ENCODE measurements at regions not wholly inside any gene's neighbourhood (a gene's known extent, or its start where the extent isn't known, plus 50 kb on each side); places are given as distances from the start of the nearest gene placed in this dataset.

DNA sequence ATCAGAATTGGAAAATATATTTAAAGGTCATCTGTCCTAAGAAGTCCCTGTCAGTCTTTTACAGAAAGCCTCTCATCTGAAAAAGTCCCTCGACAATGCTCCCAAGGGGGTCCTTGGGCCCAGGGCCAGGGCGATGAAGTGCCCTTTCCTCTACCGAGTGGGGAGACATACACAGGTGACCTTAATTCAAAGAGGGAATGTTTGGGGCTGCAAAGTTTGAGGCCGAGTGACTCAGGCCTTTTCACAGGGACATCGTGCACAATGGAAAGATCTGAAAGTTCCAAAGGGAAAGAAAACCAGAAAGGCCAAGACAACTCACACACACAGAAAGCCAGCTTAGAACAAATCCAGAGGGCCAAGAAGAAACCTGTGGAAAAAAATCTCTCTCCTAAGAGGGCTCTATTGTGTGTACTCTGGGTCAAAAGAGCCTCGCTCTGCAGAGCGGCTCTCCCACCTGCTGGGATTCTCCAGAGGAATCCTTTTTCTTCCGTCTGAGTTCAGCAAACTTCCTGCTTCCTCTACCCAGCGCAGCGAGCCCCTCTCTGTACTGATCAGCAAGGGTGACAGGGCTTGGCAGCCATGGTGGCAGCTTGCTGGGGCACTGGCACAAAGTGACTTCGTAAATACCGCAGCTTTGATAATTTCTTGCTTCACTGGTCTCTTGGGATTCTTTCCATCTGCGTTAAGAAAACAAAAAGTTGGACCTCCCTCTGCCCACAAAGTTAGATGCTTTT is 259.1 kb downstream of the OPA1 start:
- peak; percentile 16 for DNase-seq

DNA sequence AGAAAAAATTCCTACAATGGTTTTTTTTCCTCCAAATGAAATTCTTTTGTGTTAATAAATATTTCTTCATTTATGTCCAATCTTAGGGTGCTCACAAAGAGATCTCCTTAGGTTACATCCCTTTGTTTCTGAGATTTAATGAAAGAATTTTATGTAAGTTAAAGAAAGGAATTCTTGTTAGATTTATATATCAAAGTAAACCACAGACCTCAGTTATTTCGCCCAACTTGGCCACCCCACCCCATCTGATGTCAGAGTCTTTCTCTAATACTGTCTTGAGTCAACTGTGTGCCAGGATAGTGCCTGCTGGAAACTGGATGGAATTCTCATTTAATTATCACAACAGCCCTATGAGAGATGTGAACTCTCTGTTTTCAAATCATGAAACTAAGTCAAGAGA is 259.9 kb downstream of the OPA1 start:
- DNase-seq: no peak

DNA sequence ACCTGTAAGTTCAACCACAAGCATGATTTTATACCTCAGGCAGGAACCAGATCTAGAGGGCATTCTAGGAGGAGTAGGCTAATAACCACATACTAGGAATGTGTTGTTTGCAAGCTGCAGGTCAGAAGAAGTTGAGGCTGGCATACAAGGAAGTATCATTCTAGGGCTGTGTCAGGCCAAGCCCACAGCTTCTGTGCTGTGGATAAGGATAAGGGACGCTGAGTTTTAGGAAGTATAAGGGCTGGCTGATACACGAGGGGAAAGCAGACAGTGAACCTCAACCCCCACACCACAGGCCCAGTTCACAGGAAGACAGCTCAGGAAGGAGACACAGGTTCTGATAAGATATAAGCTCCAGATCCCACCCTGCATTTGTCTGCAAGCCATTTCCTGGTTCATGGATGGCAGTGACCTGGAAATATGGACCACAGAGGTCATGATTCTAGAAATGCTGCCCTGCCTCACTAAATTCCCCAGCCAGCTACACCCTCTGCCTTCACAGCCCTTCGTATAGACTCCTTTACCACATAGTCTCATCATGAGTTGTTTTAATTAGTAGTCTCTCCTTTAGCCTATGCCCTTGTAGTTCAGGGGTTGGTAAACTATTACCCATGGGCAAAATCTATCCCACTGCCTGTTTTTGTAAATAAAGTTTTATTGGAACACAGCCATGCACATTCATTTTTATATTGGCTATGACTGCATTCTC is 260.7 kb downstream of the OPA1 start:
- DNase-seq: no peak

DNA sequence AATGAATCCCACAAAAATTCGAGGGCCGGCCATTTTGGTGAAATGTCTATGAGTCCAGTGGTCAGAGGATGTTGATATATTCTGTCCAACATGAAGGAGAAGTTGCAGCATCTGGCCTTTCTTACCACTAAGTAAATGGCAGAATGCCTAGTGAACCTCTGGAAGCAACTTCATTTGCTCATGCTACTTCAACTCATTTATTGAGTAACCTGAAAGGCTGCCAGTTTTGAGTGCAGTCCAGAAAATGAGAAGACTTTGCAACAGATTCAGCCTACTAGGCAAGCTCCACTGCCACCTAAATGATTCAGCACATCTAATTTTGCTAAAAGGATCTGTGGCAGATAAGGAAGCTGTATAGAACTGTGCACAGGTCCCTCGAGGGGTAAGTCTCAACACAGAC is 265.0 kb downstream of the OPA1 start:
- no peak for DNase-seq

DNA sequence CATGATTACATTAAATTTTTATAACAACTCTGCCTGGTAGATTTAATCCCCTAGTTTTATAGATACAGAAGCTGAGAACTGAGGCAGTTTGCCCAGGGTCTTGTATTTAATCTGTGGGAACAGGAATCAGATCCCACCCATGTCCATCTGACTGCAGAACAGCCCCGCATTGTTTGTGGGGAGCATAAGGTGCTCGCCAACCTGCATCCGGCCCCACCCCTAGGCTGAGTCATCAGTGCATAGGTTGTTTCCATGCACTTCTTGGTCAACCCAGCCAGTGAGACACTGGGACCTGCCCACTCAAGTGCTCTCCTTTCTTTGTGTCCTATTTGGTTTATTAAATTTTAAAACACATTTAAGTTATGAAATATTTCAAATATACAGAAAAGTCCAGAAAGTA is 266.2 kb downstream of the OPA1 start:
- no peak for DNase-seq

DNA sequence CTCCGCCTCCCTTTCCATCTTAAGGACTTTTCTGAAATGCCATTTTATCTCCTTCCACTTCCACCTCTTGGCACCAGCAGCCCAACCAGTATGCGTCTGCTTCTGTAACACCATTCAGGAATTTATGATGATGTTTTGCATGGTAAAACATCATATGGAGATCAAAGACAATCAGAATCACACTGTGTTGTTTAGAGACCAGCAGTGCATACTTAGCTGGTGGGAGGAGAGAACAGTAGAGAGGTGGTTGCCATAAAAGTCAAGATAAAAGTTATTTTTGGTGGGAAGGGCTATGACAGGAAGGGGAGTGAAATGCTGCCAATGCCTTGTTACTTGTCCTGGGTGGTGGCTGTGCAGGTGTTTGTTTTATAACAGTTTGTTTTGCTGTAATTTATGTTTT is 268.0 kb downstream of the OPA1 start:
- DNase-seq: no peak

DNA sequence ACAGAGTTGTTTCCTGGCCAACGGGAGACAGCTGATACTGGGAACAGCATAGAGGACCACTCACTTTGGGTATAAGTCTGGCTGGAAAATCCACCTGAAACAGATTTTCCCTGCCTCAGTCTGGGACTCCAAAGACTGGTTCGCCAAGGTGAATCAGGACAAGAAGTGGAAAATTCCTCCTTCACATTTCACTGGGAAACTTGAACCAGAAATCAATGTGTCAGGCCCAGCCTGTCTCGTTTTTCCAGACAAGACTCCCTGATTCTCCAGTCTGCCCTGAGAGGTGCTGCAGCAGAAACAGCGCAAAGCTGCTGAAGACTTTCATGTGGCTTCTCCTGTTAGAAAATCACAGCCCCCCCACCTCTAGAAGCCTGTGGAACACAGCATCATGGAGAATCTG is 269.8 kb downstream of the OPA1 start:
- no peak for DNase-seq

DNA sequence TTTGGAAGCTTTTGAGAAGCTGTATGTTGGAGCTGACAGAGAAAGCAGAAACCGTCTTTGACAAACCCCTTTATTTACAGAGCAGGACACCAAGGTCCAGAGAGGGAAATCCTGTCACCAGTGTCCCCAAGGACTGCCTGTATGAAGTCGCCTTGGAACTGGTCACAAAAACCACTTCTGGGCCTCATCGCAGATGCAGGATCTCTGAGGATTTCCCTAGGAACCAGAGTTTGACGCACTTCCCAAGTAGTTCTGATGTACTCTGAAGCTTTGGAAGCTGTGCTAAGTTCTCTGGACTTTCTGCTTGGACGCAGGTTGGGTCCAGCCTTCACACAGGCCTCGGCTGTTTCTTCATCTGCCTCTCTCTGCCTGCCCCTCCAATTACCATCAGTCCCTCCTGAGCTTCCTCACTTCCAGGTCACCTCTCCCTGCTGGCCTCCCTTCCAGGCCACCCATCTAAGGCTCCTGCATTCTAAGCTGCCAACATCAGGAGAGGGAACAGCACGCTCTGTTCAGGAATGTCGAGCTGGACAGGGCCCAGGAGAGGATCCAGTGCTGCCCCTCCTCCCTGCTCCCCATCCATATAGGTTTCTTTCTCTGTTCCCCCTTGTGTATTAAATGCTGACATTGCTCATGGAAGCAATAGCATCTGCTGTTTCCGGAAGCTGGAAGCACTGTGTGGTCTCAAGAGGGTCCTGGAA is 270.8 kb downstream of the OPA1 start:
- DNase-seq: no peak

DNA sequence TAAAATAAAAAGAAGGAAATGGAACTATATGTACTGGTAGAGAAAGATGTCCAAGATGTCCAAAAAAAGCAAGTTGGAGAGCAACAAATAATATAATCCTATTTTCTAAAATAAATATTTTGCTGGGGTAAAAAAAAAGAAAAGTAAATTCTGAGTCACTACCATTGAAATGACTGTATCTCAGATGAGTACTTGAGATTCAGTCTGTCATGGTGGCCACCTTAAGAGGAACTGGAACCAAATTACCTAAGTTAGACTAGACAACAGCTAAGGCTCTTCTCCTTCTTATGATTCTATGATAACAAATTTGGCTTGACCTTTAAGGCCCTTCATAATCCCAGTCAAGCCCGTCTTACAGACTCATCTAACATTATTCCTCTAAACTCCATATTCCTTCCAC is 270.6 kb upstream of the HES1 start:
- no peak for DNase-seq

DNA sequence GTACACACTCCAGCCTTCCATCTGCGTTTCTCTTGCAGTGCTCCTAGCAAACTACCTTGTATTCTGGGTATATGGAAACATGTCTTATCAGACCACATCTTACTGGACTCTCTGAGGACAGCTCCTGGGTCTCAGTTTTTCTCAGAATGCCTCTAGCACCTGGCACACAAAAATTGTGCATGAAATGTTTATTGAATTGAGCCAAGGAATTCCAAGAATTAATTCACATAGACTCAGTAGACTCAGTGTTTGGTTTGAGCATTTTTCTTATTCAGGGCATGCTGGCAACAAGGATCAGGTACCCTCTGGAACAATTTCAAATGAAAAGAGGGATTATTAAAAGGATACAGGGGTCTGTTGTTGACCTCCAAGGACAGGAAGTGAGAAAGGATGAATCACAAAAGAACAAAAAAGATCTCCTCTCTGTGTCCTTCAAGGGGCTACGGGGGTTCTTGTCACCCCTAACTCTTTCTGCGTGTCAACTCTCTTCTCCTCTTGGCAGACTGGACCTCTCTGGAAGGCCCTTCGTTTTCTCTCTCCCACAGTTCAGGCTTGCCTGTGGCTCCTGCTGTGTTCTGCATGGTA is 270.0 kb upstream of the HES1 start:
- no peak for DNase-seq

DNA sequence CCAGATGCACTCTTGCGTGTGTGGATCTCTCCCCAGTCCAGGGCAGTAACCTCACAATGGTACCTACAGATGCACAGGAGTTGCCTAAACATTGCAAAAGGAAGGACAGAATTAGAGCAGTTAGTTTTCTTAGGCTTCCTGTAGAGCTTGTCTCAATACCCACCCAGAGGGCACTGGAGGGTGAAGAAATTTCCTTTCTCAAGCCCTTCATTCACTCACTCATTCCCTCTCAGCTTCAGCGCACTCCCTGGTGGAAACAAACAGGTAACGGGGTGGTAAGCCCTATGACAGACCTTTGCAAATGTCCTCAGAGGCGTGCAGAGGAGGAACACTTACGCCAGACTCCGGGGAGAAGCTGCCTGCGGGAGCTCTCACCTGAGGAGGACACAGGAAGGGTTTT is 267.4 kb upstream of the HES1 start:
- DNase-seq: no peak

DNA sequence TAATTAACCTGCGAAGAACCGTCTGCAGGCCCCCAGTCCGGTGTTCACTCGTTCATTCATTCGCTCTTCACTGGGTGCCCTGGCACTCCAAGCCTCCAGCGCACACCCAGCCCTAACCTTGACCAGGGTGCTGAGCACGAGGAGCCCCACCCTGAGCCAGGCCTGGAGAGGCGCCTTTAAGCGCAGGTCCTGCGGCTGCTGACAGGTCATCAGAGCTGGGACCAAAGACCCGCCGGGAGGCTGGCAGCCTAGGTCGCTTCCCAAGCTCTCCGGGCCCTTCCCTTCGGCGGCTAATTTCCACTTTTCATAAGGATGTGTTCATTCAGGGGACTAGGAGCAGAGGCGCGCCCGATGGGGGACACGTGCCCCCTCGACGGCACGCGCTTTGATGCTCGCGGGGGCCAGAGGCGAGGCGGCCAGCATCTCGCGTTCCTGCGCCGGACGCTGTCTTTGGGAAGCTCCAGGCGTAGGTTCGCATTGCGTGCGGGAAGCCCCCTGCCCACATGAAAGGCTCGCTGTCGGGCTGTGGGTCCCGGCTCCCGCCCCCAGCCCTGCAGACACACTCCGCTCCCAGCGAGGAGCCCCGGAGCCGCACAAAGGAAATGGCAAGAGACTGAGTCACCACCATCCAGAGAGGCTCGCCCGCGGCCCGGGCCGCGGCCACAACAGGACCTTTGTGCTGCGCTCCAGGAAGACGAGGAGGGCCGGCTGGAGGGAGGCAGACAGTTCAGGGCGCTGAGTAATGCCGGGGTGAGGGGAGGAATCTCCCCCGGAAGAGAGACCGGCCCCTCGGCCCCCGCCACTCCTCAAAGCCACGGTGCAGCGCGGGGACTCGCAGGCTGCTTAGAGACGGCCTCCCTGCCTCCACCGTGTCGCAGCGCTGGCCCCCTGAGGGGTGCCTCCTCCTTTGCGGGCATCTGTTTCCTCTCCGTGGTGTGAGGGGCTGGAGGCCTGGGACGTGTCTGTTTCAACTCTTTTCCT is 266.4 kb upstream of the HES1 start:
- DNase-seq: no peak

DNA sequence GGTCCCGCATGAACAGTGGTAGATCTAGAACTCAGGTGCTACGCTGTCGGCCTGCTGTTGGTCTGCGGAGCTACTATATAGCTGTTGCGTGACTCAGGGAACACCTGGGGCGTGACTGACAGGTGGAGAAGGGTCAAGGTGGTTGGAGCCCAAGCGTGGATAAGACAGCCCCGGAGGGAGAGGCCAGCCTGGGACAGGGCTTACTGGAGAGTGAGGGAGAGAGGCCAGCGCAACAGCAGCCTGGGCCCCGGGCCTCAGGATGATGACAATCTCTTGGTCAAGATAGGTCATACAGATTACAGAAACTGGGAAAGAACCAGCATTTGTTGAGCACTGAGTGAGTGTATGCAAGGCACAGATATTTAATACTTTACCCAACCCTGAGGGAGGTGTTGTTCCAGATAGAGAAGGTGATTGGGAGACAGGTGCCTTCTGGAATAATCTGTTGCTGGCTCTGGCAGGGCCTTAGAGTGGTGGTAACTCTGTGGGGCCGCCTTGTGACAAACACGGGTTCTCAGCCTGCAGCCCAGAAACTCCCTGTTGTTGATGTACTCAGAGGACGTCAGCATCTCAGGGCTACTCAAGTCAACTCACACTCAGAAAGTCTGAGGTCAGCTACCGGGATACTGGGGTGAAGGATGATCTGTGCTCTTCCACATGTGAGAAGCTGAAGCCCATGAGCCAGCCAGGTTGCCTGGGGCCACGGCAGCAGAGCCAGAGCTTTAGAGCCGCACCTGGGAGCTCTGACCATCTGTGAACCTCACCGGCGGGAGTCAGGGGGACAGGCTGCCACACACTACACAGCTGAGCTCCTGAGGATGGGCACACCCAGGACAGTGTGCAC is 265.4 kb upstream of the HES1 start:
- no peak for DNase-seq

DNA sequence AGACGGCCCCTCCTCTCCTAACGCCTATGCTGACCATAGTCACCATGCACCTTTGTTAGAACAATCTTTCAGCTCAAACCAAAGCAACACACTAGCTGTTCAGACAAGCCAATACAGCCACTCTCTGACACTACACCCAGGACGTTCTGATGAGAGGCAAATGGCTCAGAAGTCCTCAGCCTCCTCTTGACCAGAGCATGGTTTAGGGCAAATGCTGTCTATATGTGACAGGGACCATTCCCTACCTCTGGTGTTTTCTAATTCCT is 264.8 kb upstream of the HES1 start:
- no peak for DNase-seq

DNA sequence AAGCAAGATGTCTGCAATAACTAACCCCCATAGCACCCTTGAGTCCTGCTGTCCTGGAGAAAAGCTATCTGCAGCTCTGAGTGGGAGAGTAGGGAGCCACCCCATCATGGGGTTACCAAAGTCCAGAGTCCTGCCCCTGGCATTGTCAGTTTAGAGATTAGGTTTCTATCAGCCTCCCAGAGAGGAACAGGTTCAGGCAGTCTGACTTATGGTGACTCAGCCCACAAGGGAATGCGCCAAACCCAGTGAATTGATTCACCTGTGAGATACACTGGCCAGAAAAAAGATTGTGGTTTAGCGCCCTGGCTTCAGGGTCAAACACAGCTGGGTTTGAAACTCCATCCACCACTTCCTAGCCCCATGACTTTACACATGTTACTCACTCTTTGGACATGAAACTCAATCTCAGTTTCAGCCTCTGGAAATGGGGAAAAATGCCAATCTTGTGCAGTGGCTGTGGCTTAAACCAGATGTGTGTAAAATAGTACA is 263.6 kb upstream of the HES1 start:
- DNase-seq: no peak

DNA sequence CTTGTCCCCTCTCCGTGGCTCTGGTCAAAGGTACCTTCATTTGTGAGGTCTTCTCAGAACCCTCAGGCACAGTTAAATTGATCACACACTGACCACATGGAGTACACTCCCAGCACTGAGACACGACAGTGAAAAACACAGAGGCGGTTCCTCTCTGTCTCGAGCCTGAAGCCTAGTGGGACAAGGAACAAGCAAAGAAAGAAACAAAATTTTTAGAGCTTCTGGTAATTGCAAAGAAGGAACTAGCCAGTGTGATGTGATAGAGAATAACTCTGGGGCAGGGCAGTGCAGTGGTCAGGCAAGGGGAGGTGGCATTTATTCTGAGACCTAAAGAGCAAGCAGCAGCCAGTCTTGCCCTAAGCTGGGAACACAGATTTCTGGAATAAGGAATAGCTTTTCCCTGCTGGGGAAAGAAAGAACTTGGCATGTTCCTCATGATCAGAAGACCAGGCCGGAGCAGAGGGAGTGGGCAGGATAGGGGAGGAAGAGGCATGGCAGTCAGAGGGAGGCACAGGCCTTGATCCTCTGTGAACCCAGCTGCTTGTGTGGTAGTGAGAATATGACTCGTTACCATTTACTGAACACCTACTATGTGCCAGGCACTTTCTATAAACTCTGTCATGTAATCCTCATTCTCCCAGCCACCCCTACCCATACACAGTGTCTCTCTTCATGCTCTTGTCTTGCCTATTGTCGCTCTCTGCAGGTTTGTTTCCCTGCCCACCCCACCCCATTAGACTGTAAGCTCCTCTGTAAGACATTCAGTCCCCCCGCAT is 262.3 kb upstream of the HES1 start:
- no peak for DNase-seq

DNA sequence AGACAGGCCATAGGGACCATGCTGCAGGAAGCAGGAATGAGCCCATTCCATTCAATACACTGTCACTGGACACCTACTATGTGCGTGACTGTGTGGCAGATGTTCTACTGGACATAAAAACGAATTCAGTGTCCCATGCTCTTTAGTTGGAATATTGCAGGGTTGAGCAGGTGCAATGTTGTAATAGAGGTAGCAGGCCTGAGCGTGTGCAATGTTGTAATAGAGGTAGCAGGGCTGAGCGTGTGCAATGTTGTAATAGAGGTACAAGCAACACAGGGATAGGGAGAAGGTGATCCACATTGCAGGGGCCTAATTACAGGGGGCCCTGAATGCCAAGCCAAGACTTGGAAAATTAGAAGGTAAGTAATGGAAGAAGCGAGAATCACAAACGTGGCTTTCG is 261.4 kb upstream of the HES1 start:
- no peak for DNase-seq

DNA sequence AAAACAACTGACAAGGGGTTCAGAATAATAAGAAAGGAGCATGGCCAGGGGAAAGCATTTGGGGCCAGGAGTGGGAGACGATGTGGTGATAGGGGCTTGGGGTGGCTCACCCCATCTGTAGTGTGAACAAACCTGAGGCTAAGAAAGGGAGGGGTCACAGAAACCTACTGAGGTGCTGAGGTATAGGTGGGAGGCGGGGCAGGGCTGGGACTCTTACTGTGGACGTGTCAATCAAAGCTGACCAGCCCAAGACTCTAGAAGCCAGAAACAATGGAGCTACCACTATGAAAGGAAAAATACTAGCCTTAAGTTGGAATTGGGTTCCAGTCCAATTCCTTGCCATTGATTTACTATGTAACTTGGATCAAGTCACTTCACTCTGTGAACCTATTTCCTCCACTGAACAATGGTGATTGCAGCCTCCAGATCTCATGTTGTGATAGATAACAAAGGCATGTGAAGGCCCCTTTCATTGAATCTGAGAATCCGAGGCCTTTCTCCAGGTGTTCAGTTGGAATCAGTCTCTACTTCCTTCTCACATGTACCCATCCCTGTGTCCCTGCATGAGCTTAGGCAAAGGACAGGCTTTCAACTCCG is 260.9 kb upstream of the HES1 start:
- no peak for DNase-seq

DNA sequence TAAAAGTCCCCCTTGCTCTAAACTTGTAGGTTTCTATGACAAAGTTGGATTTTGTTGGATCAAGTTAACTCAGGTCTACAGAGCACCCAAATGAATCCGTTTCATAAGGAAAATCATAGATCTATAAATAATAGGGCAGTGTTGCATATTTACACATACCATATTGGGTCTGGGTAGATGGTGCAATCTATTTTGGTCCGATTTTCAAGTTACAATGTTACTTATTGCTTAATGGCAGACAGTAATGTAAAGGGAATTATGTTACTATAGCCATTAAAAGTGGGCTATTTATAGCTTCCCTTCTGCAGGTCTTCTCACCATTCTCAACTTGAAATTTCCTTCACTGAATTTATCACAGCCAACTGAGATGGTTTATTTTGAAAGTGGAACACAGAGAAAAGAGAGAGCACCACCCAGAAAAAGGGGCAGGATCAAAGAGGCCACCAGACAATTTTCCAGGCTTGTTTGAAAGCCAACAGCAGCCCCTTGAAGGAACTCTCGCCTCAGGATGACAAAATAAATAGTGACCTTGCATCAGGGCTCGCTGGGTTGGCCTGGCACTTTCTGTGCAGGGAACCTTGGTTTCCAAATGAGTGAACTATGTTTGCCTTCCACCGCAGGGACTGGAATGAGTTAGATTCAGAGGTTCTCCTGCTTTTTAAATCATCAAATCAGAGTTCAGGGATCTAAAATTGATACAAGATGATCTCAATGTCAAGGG is 260.2 kb upstream of the HES1 start:
- DNase-seq: no peak
